GM18858 (cell line): ENCODE measurements at regions not wholly inside any gene's neighbourhood (a gene's known extent, or its start where the extent isn't known, plus 50 kb on each side); places are given as distances from the start of the nearest gene placed in this dataset.
"Not testable (repeated sequence)": the region's sequence is repeated elsewhere in the genome, so short reads cannot be mapped to it uniquely, and the experiment has no call there.

ENCODE experiments used
- ATAC-seq: cut with Tn5 transposase; IDR thresholded peaks from one replicate; pipeline ENCODE4 v1.9.1; 2021; ENCODE audit not compliant: unreplicated experiment

GRCh38 chr18:45339810-45340550 is 275.3 kb upstream of the SLC14A2 start:
- ATAC-seq = no peak

- no peak for ATAC-seq
Observed at GRCh38 chr18:45340884-45341283, 274.4 kb upstream of the SLC14A2 start.

- ATAC-seq = no peak
Observed at GRCh38 chr18:45341454-45341853, 273.8 kb upstream of the SLC14A2 start.

GRCh38 chr18:45342166-45342565 is 273.1 kb upstream of the SLC14A2 start:
- ATAC-seq = no peak

GRCh38 chr18:45342653-45343052 is 272.6 kb upstream of the SLC14A2 start:
- no peak for ATAC-seq

- ATAC-seq = no peak
Observed at GRCh38 chr18:45343365-45343764, 271.9 kb upstream of the SLC14A2 start.

GRCh38 chr18:45344680-45345079 is 270.6 kb upstream of the SLC14A2 start:
- ATAC-seq = not testable (repeated sequence)

GRCh38 chr18:45349019-45349418 is 266.3 kb upstream of the SLC14A2 start:
- no peak for ATAC-seq

GRCh38 chr18:45349467-45349866 is 265.8 kb upstream of the SLC14A2 start:
- no peak for ATAC-seq

- ATAC-seq = no peak
Observed at GRCh38 chr18:45350404-45351156, 264.7 kb upstream of the SLC14A2 start.

- ATAC-seq = no peak
Observed at GRCh38 chr18:45352874-45353273, 262.4 kb upstream of the SLC14A2 start.

- ATAC-seq = no peak
Observed at GRCh38 chr18:45353530-45353929, 261.7 kb upstream of the SLC14A2 start.

GRCh38 chr18:45355944-45356520 is 259.2 kb upstream of the SLC14A2 start:
- no peak for ATAC-seq

- no peak for ATAC-seq
Observed at GRCh38 chr18:45357686-45358470, 257.4 kb upstream of the SLC14A2 start.

GRCh38 chr18:45359275-45360009 is 255.8 kb upstream of the SLC14A2 start:
- ATAC-seq = no peak

GRCh38 chr18:45361125-45361851 is 254.0 kb upstream of the SLC14A2 start:
- no peak for ATAC-seq

- ATAC-seq = no peak
Observed at GRCh38 chr18:45363196-45363595, 252.1 kb upstream of the SLC14A2 start.

GRCh38 chr18:45365835-45366234 is 249.4 kb upstream of the SLC14A2 start:
- no peak for ATAC-seq

GRCh38 chr18:45370255-45371010 is 244.8 kb upstream of the SLC14A2 start:
- ATAC-seq = no peak
